Smooth muscle cell (in vitro differentiated cells): ENCODE measurements at regions not wholly inside any gene's neighbourhood (a gene's known extent, or its start where the extent isn't known, plus 50 kb on each side); places are given as distances from the start of the nearest gene placed in this dataset.
"Not testable (repeated sequence)": the region's sequence is repeated elsewhere in the genome, so short reads cannot be mapped to it uniquely, and the experiment has no call there.

Source experiments
- DNase-seq: peaks from one replicate; lab custom pipeline; 2025; ENCODE audit not compliant: unreplicated experiment; lab: John Stamatoyannopoulos, UW
- H2AFZ ChIP-seq: fragments of 200-600 bp; sonication (generic); 2 replicates; pipeline ENCODE4 v1.6.0; 2016; ENCODE audit warnings: antibody characterized with exemption, low read depth, mild to moderate bottlenecking
- H3F3A ChIP-seq: fragments of 200-600 bp; sonication (generic); 2 replicates; pipeline ENCODE4 v1.6.0; 2017; ENCODE audit warnings: antibody characterized with exemption, low read depth
- H3K27ac ChIP-seq: fragments of 200-600 bp; sonication (generic); 2 replicates; pipeline ENCODE4 v1.5.1; 2016; ENCODE audit warnings: low read depth, mild to moderate bottlenecking
- H3K27me3 ChIP-seq: fragments of 200-600 bp; sonication (generic); 2 replicates; pipeline ENCODE4 v1.6.1; 2016; ENCODE audit warnings: low read depth, mild to moderate bottlenecking
- H3K36me3 ChIP-seq: fragments of 200-600 bp; sonication (generic); 2 replicates; pipeline ENCODE4 v1.5.1; 2016; ENCODE audit warnings: low read depth
- H3K4me1 ChIP-seq: fragments of 200-600 bp; sonication (generic); 2 replicates; pipeline ENCODE4 v1.5.1; 2016; ENCODE audit warnings: low read depth
- H3K4me2 ChIP-seq: fragments of 200-600 bp; sonication (generic); 2 replicates; pipeline ENCODE4 v1.6.0; 2016; ENCODE audit warnings: mild to moderate bottlenecking
- H3K4me3 ChIP-seq: fragments of 200-600 bp; sonication (generic); 2 replicates; pipeline ENCODE4 v1.5.1; 2016; ENCODE audit warnings: mild to moderate bottlenecking
- H3K79me2 ChIP-seq: fragments of 200-600 bp; sonication (generic); 2 replicates; pipeline ENCODE4 v1.6.0; 2016; ENCODE audit warnings: low read depth, mild to moderate bottlenecking
- H3K9ac ChIP-seq: fragments of 200-600 bp; sonication (generic); 2 replicates; pipeline ENCODE4 v1.6.0; 2016; ENCODE audit warnings: low read depth
- H3K9me3 ChIP-seq: fragments of 200-600 bp; sonication (generic); replicated peaks from 2 replicates; pipeline ENCODE4 v1.5.1; 2016; ENCODE audit warnings: low read depth
- H4K20me1 ChIP-seq: fragments of 200-600 bp; sonication (generic); 2 replicates; pipeline ENCODE4 v1.6.0; 2016; ENCODE audit warnings: low read depth
- WGBS: methylation state at CpG from one replicate; pipeline ENCODE4 v1.1.7; 2016; ENCODE audit warnings: low lambda C conversion rate; 5-methylcytosine and 5-hydroxymethylcytosine counted together
- TF ChIP-seq, protein P1 (sequence below): fragments of 200-600 bp; sonication (generic); IDR thresholded peaks from 2 replicates; pipeline ENCODE4 v1.5.1; 2017; ENCODE audit warnings: borderline replicate concordance, mild to moderate bottlenecking, antibody characterized with exemption; ENCODE audit not compliant: insufficient read depth, poor library complexity, severe bottlenecking

DNA sequence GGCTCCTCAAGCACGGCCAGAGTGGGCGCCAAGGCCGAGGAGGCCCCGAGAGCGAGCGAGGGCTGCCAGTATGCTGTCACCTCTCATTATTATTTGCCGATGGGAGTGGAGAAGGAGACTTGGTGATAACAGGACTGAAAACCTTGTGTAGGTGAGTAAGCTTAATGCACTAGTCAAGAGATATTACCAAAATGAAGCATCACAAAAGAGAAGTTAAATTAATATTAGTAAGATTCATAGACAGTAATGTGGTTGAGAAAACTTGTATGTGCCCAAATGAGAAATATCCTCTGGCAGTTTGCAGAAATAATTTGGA lies 204.5 kb upstream of the SLITRK1 start:
- TF ChIP-seq, protein P1, sequence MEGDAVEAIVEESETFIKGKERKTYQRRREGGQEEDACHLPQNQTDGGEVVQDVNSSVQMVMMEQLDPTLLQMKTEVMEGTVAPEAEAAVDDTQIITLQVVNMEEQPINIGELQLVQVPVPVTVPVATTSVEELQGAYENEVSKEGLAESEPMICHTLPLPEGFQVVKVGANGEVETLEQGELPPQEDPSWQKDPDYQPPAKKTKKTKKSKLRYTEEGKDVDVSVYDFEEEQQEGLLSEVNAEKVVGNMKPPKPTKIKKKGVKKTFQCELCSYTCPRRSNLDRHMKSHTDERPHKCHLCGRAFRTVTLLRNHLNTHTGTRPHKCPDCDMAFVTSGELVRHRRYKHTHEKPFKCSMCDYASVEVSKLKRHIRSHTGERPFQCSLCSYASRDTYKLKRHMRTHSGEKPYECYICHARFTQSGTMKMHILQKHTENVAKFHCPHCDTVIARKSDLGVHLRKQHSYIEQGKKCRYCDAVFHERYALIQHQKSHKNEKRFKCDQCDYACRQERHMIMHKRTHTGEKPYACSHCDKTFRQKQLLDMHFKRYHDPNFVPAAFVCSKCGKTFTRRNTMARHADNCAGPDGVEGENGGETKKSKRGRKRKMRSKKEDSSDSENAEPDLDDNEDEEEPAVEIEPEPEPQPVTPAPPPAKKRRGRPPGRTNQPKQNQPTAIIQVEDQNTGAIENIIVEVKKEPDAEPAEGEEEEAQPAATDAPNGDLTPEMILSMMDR, result no peak
- H3K4me1 ChIP-seq, result no peaks in the 10 kb centered on the region
- no peak overlapping the region for H3K27ac ChIP-seq
- H3F3A ChIP-seq, result no peaks in the 10 kb centered on the region
- H3K79me2 ChIP-seq, result no peaks in the 10 kb centered on the region
- no peak overlapping the region for H2AFZ ChIP-seq
- H4K20me1 ChIP-seq, result no peaks in the 10 kb centered on the region
- no peak overlapping the region for H3K9ac ChIP-seq
- no peaks in the 10 kb centered on the region for H3K9me3 ChIP-seq
- DNase-seq, result no peak
- H3K36me3 ChIP-seq, result no peaks in the 10 kb centered on the region
- H3K4me3 ChIP-seq, result no peak overlapping the region
- H3K27me3 ChIP-seq, result no peaks in the 10 kb centered on the region
- H3K4me2 ChIP-seq, result no peak overlapping the region
- WGBS, result 94% methylated on average over 7 of the region's 7 CpGs

GRCh38 chr13:84086098-84086846 lies 204.0 kb upstream of the SLITRK1 start:
- not testable (repeated sequence) for H3K9ac ChIP-seq, H2AFZ ChIP-seq, DNase-seq, H3K27ac ChIP-seq, H3K36me3 ChIP-seq, H4K20me1 ChIP-seq, H3K27me3 ChIP-seq, H3F3A ChIP-seq, H3K9me3 ChIP-seq, H3K4me1 ChIP-seq, H3K4me2 ChIP-seq, H3K4me3 ChIP-seq, H3K79me2 ChIP-seq
- WGBS, result 98% methylated on average over 42 of the region's 49 CpGs

DNA sequence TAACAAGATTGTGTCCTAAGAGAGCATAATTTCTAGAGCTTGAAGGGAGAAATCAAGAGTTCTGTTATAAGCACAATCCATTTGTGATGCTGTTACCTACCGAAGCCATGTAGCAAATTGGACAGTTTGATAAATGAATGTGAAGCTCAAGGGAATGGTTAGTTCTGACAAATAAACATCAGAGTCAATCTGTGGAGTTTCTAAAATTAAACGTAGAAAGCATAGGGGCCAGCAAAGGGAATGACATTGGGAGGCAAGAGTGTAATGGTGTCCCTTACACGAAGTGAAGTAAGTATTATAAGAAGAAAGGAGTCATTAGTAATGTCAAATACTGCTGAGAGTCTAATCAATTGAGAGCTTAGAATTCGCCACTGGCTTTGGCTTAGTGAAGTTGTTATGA lies 200.2 kb upstream of the SLITRK1 start:
- Histone ChIP-seq H3K27me3 (no peaks in the 10 kb centered on the region), H3K79me2 (no peaks in the 10 kb centered on the region), H3F3A (no peaks in the 10 kb centered on the region), H2AFZ (no peak overlapping the region), H4K20me1 (no peaks in the 10 kb centered on the region), H3K36me3 (no peaks in the 10 kb centered on the region), H3K4me3 (no peak overlapping the region), H3K27ac (no peak overlapping the region), H3K4me2 (no peak overlapping the region), H3K9ac (no peak overlapping the region), H3K4me1 (no peaks in the 10 kb centered on the region), H3K9me3 (no peaks in the 10 kb centered on the region)
- DNase-seq, result no peak
- TF ChIP-seq, protein P1, result no peak
- WGBS, result 84% methylated on average over 4 of the region's 4 CpGs

GRCh38 chr13:84080748-84081530 lies 198.7 kb upstream of the SLITRK1 start:
- Histone ChIP-seq H3K4me2 (no peak overlapping the region), H3K27ac (no peak overlapping the region), H3K27me3 (no peaks in the 10 kb centered on the region), H3F3A (no peaks in the 10 kb centered on the region), H3K36me3 (no peaks in the 10 kb centered on the region), H3K9ac (no peak overlapping the region), H2AFZ (no peak overlapping the region), H3K4me1 (no peaks in the 10 kb centered on the region), H3K9me3 (no peaks in the 10 kb centered on the region), H3K79me2 (no peaks in the 10 kb centered on the region), H3K4me3 (no peak overlapping the region), H4K20me1 (no peaks in the 10 kb centered on the region)
- WGBS, result 79% methylated on average over 7 of the region's 7 CpGs
- DNase-seq, result no peak
- TF ChIP-seq, protein P1, result no peak
